Gastroesophageal sphincter (tissue), 4 donors: ENCODE measurements at regions not wholly inside any gene's neighbourhood (a gene's known extent, or its start where the extent isn't known, plus 50 kb on each side); places are given as distances from the start of the nearest gene placed in this dataset.

ENCODE experiments used
- ATAC-seq: fragments of 150-250 bp; one replicate; pipeline ENCODE4 v1.9.1; 2016; ENCODE audit warnings: mild to moderate bottlenecking, moderate library complexity
- H3K27ac ChIP-seq, 4 donors: fragments of 200-600 bp; sonication (generic) in 3 of 4; 1 replicate in 3 of 4; 2 replicates in 1 of 4; pipeline ENCODE4 v1.5.1; 2016 to 2019
- H3K27me3 ChIP-seq: fragments of 200-600 bp; sonication (generic); one replicate; pipeline ENCODE4 v1.5.1; 2019
- H3K36me3 ChIP-seq, 2 donors: fragments of 200-600 bp; sonication (generic); one replicate each; pipeline ENCODE4 v1.5.1; 2019; ENCODE audit warnings: control low read depth in 1 of 2
- H3K4me1 ChIP-seq, 3 donors: fragments of 200-600 bp; sonication (generic); 1 replicate in 2 of 3; 2 replicates in 1 of 3; pipeline ENCODE4 v1.5.1; 2016 to 2019; ENCODE audit warnings: control low read depth in 2 of 3
- H3K4me3 ChIP-seq, 2 donors: fragments of 200-600 bp; sonication (generic); one replicate each; pipeline ENCODE4 v1.5.1; 2019; ENCODE audit warnings: mild to moderate bottlenecking in 1 of 2, moderate library complexity in 1 of 2
- H3K9me3 ChIP-seq, 3 donors: fragments of 200-600 bp; sonication (generic); one replicate each; pipeline ENCODE4 v1.5.1; 2017 to 2019; ENCODE audit warnings: control low read depth in 2 of 3
- EP300 ChIP-seq: sonication (generic); formaldehyde crosslinking; IDR thresholded peaks from one replicate; pipeline ENCODE4 v1.6.1; 2017; ENCODE audit warnings: antibody characterized with exemption, mild to moderate bottlenecking
- POLR2A ChIP-seq, 2 donors: fragments of 450-650 bp; IDR thresholded peaks; one replicate each; pipeline ENCODE4 v1.6.1; 2017; ENCODE audit warnings: antibody characterized with exemption in 2 of 2, mild to moderate bottlenecking in 2 of 2, moderate library complexity in 1 of 2
- POLR2AphosphoS5 ChIP-seq: sonication (generic); formaldehyde crosslinking; IDR thresholded peaks from one replicate; pipeline ENCODE4 v1.6.1; 2017; ENCODE audit warnings: antibody characterized with exemption
- WGBS, 2 donors: methylation state at CpG; one replicate each; pipeline ENCODE4 v1.1.5; 2018; ENCODE audit warnings: low coverage in 1 of 2; 5-methylcytosine and 5-hydroxymethylcytosine counted together
- TF ChIP-seq, protein P1 (sequence below), 4 experiments: fragments of 200-600 bp in 2 of 4; fragments of 450-650 bp in 2 of 4; sonication (generic) in 1 of 4; IDR thresholded peaks; one replicate each; pipeline ENCODE4 v1.5.1; 2017 to 2019; ENCODE audit warnings: antibody characterized with exemption in 4 of 4, mild to moderate bottlenecking in 2 of 4, moderate library complexity in 2 of 4

DNA sequence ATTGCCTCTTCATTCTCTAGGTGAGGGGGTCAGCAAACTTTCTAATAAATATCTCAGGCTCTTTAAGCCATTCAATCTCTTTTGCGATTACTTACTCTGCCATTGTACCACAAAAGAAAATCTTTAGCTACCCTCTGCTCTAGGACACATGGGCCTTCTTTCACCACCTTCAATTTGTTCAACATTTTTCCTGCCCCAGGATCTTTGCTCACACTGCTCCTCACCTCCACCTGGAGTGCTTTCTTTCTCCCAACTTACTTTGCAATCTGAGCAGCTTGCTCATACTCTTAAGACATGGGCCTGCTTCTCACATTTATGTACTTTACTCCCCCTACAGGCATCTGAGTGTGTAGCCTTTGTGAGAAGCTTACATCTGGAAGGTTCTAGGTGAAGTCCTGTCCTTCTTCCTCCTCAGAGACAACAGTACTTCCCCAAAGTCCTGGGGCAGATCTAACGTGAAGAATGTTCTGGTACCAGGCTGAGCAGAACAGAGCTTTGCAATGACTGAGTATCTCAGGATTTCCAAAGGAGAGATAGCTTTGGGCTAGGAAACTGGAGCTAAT is 55.0 kb upstream of the PRDM5 start:
- Histone ChIP-seq H3K27me3 (no peaks in the 10 kb centered on the region), H3K4me1 (no peaks in the 10 kb centered on the region), H3K9me3 (no peaks in the 10 kb centered on the region), H3K4me3 (no peak overlapping the region), H3K36me3 (no peaks in the 10 kb centered on the region), H3K27ac (no peak overlapping the region)
- no peak for ATAC-seq
- 75 to 100% methylated on average over 1 to 2 of the region's 2 CpGs for WGBS, 2 donors
- TF ChIP-seq EP300 (no peak), POLR2AphosphoS5 (no peak), POLR2A (IDR thresholded peaks at IDR 0.05) (no peak)
- TF ChIP-seq, protein P1, sequence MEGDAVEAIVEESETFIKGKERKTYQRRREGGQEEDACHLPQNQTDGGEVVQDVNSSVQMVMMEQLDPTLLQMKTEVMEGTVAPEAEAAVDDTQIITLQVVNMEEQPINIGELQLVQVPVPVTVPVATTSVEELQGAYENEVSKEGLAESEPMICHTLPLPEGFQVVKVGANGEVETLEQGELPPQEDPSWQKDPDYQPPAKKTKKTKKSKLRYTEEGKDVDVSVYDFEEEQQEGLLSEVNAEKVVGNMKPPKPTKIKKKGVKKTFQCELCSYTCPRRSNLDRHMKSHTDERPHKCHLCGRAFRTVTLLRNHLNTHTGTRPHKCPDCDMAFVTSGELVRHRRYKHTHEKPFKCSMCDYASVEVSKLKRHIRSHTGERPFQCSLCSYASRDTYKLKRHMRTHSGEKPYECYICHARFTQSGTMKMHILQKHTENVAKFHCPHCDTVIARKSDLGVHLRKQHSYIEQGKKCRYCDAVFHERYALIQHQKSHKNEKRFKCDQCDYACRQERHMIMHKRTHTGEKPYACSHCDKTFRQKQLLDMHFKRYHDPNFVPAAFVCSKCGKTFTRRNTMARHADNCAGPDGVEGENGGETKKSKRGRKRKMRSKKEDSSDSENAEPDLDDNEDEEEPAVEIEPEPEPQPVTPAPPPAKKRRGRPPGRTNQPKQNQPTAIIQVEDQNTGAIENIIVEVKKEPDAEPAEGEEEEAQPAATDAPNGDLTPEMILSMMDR (IDR thresholded peaks at IDR 0.05), result peak in 1 of 4 experiments; percentile 44

DNA sequence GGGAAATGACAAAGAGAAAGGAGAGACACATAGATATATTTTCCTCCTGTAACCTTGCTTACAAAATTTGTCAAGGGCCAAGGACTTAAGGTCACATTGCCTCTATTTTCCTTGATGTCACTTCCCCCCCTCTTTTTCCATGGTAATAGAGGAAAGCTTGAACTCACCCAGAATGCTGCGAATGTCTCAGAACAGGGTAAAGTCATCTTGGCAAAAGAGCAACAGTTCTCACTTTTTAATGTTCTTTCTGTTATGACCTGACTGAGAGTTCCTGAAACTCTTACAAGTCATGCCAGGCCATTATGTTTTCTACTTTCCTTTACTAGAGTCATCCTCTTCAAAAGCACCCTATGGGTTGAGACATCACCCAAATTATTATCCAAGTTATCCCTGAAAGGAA is 50.7 kb upstream of the PRDM5 start:
- no peak for ATAC-seq
- TF ChIP-seq, protein P1 (IDR thresholded peaks at IDR 0.05), result no peak
- TF ChIP-seq POLR2AphosphoS5, result no peak
- TF ChIP-seq POLR2A (IDR thresholded peaks at IDR 0.05), result no peak
- TF ChIP-seq EP300, result no peak
- Histone ChIP-seq H3K4me1 (no peaks in the 10 kb centered on the region), H3K9me3 (no peaks in the 10 kb centered on the region), H3K27ac (no peak overlapping the region), H3K27me3 (no peaks in the 10 kb centered on the region), H3K36me3 (no peaks in the 10 kb centered on the region), H3K4me3 (no peak overlapping the region)
- 38 to 83% methylated on average over 1 of the region's 1 CpG for WGBS, 2 donors
